NOMO-1 treated with dmso at 0.1 percent for 144 hours (cell line): ENCODE measurements at regions not wholly inside any gene's neighbourhood (a gene's known extent, or its start where the extent isn't known, plus 50 kb on each side); places are given as distances from the start of the nearest gene placed in this dataset.
"Not testable (repeated sequence)": the region's sequence is repeated elsewhere in the genome, so short reads cannot be mapped to it uniquely, and the experiment has no call there.

Source experiments
- DNase-seq: peaks from one replicate; lab custom pipeline; 2025; ENCODE audit not compliant: unreplicated experiment; lab: John Stamatoyannopoulos, UW

DNA sequence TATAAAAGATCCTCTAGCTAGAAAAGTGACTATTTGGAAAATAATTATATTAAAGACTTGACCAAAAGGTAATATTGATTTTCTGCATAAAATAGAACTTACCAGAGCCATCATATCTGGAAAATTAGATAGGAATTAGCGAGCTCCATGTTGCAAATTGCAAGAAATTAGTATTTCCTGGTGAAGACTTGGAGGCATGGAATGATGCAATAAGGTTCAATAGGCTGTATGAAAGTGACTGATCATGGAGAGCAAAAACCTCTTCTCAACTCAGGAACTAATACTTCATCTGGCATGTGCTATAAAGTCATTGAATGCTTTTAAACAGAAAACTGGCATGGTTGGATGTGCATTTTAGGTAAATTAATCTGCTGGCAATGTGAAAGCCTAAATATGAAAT, 66.3 kb upstream of the UFM1 start:
- DNase-seq = no peak

GRCh38 chr13:38265132-38265497, 84.5 kb upstream of the UFM1 start:
- DNase-seq = no peak

- DNase-seq = no peak
These were observed 85.1 kb upstream of the UFM1 start for GRCh38 chr13:38264363-38265131.

DNA sequence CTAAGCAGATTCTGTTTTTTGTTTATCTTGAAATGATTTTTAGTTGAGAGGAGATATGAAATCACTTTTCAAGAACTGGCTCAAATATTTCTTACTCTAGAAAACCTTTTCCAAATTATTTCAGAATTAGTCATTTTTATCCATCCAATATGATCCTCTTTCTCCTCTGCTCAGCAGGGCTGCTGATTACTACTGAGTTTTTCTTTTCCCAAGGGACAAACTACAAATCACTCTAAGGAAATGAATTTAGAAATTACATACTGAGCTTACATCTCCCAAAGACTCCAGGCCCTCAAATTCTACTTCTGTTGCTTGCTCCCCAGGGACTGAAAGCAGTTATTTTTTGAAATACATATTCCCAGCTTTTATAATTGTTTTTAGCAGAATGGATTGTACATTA, 87.4 kb upstream of the UFM1 start:
- no peak for DNase-seq

GRCh38 chr13:38255600-38255999, 94.1 kb upstream of the UFM1 start:
- no peak for DNase-seq

GRCh38 chr13:38239874-38240273, 109.8 kb upstream of the UFM1 start:
- DNase-seq = no peak

DNA sequence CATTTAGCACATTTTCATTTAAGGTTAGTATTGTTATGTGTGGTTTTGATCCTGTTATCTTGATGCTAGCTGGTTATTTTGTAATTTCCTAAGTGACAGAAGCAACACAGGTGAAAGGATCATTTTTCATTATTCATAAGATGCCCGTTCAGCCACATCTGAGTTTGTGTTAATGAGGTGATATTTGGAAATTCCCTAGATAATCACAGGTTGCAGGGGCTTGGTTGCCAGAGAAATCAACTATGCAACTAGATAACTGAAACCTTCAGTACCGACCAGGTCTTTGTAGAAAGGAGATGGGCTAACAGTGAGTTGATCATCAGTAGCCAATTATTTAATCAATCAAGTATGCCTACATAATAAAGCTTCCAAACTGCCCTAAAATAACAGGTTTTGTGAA, 121.3 kb upstream of the UFM1 start:
- DNase-seq = no peak

DNA sequence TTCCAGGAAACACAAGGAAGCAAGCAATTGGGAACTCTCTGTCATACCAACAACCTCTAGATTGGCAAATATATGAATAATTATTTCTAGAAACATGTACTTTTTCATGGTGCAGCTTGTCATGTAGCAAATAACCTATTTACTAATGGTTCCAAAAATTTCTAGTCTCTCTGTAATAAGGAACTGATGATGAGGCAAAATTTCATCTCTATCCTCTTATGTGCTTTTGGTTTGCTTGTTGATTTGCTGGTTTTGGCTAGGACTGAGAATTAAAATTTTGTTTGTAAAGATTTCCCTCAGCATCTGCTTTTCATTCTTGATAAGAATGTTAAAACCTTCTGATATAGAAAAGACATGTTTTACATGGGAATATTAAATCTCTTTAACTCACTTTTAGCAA, 123.2 kb upstream of the UFM1 start:
- DNase-seq = no peak

DNA sequence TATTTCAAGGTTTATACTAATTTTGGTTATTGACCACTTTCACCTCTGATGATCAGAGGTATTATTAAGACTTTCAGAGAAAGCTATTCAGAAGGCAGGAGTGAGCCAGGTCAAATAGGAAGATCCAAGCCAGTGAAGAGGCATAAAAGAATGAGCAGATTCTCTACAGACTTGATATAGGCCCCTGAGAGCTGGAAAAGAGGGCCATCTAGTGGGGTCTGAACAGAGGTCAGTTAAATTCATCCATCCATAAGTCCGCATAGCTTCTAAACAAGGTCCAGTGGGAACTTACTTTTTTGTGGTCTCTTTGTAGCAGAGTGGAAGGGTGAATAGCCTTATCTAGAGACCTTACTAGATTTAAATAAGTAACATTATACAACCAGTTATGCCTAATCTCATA, 126.6 kb upstream of the UFM1 start:
- DNase-seq = no peak

DNA sequence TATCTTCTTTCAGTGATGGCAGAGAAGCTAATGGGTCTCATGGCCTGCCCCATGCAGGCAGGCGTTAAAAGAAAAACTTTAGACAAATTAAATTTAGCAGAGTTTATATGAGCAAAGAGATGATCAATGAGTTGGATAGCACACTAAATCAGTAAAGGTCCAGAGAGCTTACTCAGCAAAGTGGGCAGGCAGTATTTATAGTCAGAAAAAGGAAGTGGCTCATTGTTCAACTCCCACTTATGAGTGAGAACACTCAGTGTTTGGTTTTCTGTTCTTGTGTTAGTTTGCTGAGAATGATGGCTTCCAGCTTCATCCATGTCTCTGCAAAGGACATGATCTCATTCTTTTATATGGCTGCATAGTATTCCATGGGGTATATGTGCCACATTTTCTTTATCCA, 128.5 kb upstream of the UFM1 start:
- DNase-seq = not testable (repeated sequence)

- DNase-seq = no peak
These were observed 133.5 kb upstream of the UFM1 start for GRCh38 chr13:38216181-38216580.

- no peak for DNase-seq
These were observed 136.3 kb upstream of the UFM1 start for GRCh38 chr13:38213314-38213713.

DNA sequence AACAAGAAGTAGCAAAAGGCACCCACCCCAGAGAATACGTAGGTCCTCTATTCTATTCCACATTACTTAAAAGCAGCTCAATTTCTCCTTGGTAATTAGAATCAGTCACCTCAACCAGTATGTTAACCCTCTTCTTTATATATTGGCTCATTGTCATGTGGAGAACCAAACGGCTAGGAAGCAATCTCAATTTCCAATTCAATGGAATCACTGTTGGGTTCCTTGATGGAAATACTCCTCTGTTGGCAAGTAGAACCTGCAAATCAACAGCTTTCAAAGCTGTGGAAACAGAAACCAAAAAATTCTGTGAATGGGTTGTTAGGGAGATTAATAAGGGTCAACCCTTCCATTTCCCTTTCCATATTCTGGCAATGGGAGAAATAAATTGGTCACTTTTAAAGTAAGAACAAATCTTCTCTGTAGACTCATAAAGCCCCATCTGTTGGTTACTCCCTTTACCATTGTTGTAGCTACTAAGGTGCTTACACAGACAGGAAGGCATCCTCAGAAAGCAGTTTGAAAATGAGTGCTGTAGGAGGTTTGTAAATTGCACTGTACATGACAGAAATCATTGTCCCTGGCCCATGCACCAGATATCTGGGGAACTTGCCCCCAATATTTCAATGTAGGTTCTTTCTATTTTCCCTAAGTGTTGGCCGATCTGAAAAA, 138.6 kb upstream of the UFM1 start:
- no peak for DNase-seq

DNA sequence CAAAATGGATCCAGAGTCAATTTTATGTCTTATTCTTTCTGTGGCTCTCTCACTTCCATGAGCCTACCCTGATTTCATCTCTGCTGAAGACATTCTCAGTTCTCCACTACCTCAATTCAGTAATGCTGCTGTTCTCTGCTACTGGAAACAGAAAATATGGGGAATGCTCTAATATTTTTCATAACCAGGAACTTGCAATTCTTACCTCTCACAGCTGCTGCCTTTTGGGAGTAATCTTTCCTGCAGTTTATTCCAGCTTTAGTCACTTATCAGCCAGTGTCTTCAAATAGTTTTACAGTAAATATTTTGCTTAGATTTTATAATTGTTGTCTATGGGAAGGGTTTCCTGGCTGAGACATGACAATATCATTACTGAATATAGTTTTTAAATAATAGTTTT, 145.1 kb upstream of the UFM1 start:
- no peak for DNase-seq

- DNase-seq = no peak
These were observed 146.9 kb upstream of the UFM1 start for GRCh38 chr13:38202740-38203139.

- no peak for DNase-seq
These were observed 158.6 kb upstream of the UFM1 start for GRCh38 chr13:38191016-38191415.

GRCh38 chr13:38180670-38181069, 169.0 kb upstream of the UFM1 start:
- DNase-seq = no peak

DNA sequence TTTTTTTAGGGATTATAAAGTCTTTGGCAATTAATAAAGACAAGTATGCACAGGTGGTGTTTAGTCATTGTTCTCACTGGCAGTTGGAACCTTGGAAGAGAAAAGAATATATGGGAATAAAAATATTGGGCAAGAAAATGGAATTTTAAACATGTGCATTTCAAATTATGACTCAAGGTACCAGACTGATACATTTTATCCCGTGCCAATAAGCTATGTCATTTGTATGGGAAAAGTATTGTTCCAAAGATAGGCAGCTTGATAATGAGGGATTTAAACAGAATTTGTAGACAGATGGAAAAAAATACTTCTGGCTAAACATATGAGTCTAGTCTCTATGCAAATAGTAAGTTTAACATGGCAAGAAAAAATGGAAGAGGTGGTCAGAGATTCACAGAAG, 169.5 kb upstream of the UFM1 start:
- no peak for DNase-seq

DNA sequence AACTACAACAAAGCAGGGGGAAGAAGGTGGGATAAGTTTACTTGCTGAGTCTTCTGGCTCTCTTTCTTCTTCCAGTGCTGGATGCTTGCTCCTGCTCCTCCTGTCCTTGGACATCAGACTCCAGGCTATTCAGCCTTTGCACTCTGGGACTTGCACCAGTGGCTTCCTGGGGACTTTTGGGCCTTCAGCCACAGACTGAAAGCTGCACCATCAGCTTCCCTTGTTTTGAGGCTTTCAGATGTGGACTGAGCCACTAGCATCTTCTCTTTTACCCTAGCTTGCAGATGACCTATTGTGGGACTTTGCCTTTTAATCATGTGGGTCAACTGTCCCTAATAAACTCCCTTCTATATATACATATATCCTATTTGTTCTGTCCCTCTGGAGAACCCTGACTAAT, 173.0 kb upstream of the UFM1 start:
- no peak for DNase-seq

DNA sequence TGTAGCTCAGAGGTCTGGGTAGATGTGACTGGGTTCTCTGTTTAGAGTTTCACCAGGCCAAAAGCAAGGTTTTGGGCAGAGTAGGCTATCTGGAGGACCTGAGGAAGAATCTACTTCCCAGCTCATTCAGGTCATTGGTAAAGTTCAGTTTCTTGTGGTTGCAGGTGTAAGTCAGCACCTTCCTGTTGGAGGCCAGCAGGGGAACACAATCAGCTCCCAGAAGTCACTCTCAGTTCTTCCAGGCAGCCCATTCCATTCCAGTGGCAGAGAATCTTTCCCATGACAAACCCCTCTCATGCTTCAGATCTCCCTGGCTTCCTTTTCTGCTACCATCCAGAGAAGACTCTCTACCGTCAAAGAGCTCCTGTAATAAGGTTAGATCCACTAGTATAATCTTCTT, 176.2 kb upstream of the UFM1 start:
- DNase-seq = no peak

GRCh38 chr13:38167164-38167822, 182.4 kb upstream of the UFM1 start:
- peak; percentile 49 for DNase-seq

DNA sequence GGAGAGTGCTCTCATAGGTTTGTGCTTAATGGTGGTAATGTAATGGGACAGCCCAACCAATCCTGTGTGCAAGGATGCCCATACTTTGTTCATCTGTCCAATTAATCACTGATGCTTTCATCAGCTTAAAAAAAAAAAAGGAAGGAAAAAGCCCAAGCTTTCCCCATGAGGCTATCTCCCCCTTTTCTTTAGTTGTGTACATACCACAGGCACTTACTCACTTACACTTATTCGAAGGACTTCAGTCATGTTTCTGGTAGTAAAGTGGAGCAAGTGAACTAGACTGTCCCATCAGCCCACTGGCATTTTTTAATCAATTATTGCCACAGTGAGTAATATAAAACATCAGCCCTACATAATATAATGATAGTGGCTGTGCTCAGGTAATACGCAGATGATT, 183.5 kb upstream of the UFM1 start:
- no peak for DNase-seq
